Naive thymus-derived CD4-positive, alpha-beta T cell (primary cell): ENCODE measurements at regions not wholly inside any gene's neighbourhood (a gene's known extent, or its start where the extent isn't known, plus 50 kb on each side); places are given as distances from the start of the nearest gene placed in this dataset.

Source experiments
- ATAC-seq: fragments of 150-1000 bp; cut with Tn5 transposase; 2 replicates; pipeline ENCODE4 v1.10.0; 2021; ENCODE audit warnings: mild to moderate bottlenecking, moderate library complexity
- CTCF ChIA-PET: fragments of 350-600 bp; sonication (Branson Sonifier 250); formaldehyde crosslinking; loops from one replicate; lab custom pipeline; 2021; ENCODE audit warnings: antibody characterized with exemption; lab: Charles Lee
- POLR2A ChIA-PET: fragments of 350-600 bp; sonication (Branson Sonifier 250); formaldehyde crosslinking; loops from one replicate; lab custom pipeline; 2021; ENCODE audit warnings: antibody characterized with exemption, inconsistent platforms; lab: Charles Lee
- DNase-seq, 9 donors: peaks; one replicate each; pipeline versions ENCODE4 v3.0.0 to v3.0.0-alpha.2; 2020 to 2022; ENCODE audit warnings: mixed read lengths in 1 of 9
- H3K27ac ChIP-seq: one replicate; pipeline ENCODE4 v1.7.0; 2013; ENCODE audit warnings: mild to moderate bottlenecking, low read depth, low read length, moderate library complexity
- H3K27me3 ChIP-seq, 2 donors: one replicate each; pipeline ENCODE4 v1.7.0; 2013; ENCODE audit warnings: low read length in 2 of 2, mild to moderate bottlenecking in 2 of 2, moderate library complexity in 2 of 2; ENCODE audit not compliant: control insufficient read depth in 2 of 2, insufficient read depth in 2 of 2
- H3K36me3 ChIP-seq, 3 experiments: 1 replicate in 2 of 3; 2 replicates in 1 of 3; pipeline ENCODE4 v1.7.0; 2013; ENCODE audit warnings: low read length in 3 of 3, mild to moderate bottlenecking in 3 of 3, moderate library complexity in 1 of 3; ENCODE audit not compliant: insufficient read depth in 3 of 3, control insufficient read depth in 2 of 3
- H3K4me1 ChIP-seq, 2 donors: one replicate each; pipeline ENCODE4 v1.7.0; 2013; ENCODE audit warnings: low read length in 2 of 2, mild to moderate bottlenecking in 2 of 2, moderate library complexity in 1 of 2; ENCODE audit not compliant: control insufficient read depth in 2 of 2, insufficient read depth in 2 of 2
- H3K4me3 ChIP-seq: 2 replicates; pipeline ENCODE4 v1.7.0; 2013; ENCODE audit warnings: mild to moderate bottlenecking, low read length
- H3K9me3 ChIP-seq, 3 experiments: 1 replicate in 2 of 3; 2 replicates in 1 of 3; pipeline ENCODE4 v1.7.0; 2013; ENCODE audit warnings: low read length in 3 of 3; ENCODE audit not compliant: control insufficient read depth in 2 of 3
- H3K27ac Mint-ChIP-seq, 9 donors: one replicate each; pipeline ENCODE4 v1.8.0; 2020 to 2022; ENCODE audit warnings: mixed read lengths in 9 of 9, mild to moderate bottlenecking in 8 of 9, moderate library complexity in 5 of 9, inconsistent platforms in 2 of 9
- H3K27me3 Mint-ChIP-seq, 5 donors: one replicate each; pipeline ENCODE4 v1.8.0; 2021 to 2022; ENCODE audit warnings: mixed read lengths in 5 of 5, mild to moderate bottlenecking in 1 of 5
- H3K36me3 Mint-ChIP-seq, 5 donors: one replicate each; pipeline ENCODE4 v1.8.0; 2020 to 2022; ENCODE audit warnings: mixed read lengths in 5 of 5, mild to moderate bottlenecking in 3 of 5, inconsistent platforms in 1 of 5
- H3K4me1 Mint-ChIP-seq, 7 donors: one replicate each; pipeline ENCODE4 v1.8.0; 2020 to 2022; ENCODE audit warnings: mixed read lengths in 7 of 7, mild to moderate bottlenecking in 3 of 7, inconsistent platforms in 1 of 7
- H3K4me3 Mint-ChIP-seq, 10 donors: one replicate each; pipeline ENCODE4 v1.8.0; 2020 to 2022; ENCODE audit warnings: mild to moderate bottlenecking in 10 of 10, mixed read lengths in 10 of 10, moderate library complexity in 6 of 10, inconsistent platforms in 2 of 10
- H3K9me3 Mint-ChIP-seq, 11 donors: one replicate each; pipeline ENCODE4 v1.8.0; 2020 to 2022; ENCODE audit warnings: mixed read lengths in 11 of 11, mild to moderate bottlenecking in 4 of 11, inconsistent platforms in 1 of 11, moderate library complexity in 1 of 11
- intact Hi-C, 2 donors: fragments of 100-400 bp; cut with micrococcal nuclease; formaldehyde crosslinking; loops; one replicate each; pipeline ENCODE4 v1.15.1; 2023

GRCh38 chr6:5937936-5938706, 68.6 kb downstream of the NRN1 start:
- POLR2A ChIA-PET, result no interaction called here

GRCh38 chr6:5937169-5937909, 69.4 kb downstream of the NRN1 start:
- no peaks in the 10 kb centered on the region for H3K36me3 ChIP-seq
- POLR2A ChIA-PET, result no interaction called here

More at GRCh38 chr6:5937936-5938706, 68.6 kb downstream of the NRN1 start:
- ATAC-seq, result no peak
- Mint-ChIP-seq H3K36me3 (peaks cover 0 to 12% (median 1%) of the 10 kb centered on the region in 5 donors), H3K4me1 (peaks cover 0 to 2% (median 0%) of the 10 kb centered on the region in 7 donors), H3K27ac (no peak overlapping the region), H3K9me3 (peaks cover 0 to 12% (median 3%) of the 10 kb centered on the region in 11 donors), H3K27me3 (peaks cover 7 to 29% (median 15%) of the 10 kb centered on the region in 5 donors), H3K4me3 (no peak overlapping the region)
- no peaks in the 10 kb centered on the region for H3K9me3 ChIP-seq
- H3K4me1 ChIP-seq, result no peaks in the 10 kb centered on the region
- DNase-seq, result no peak
- intact Hi-C loops, result no loop called here
- H3K4me3 ChIP-seq, result no peak overlapping the region
- H3K36me3 ChIP-seq, result no peaks in the 10 kb centered on the region
- CTCF ChIA-PET, result no interaction called here
- no peak overlapping the region for H3K27ac ChIP-seq
- no peaks in the 10 kb centered on the region for H3K27me3 ChIP-seq

GRCh38 chr6:5936631-5937030, 70.1 kb downstream of the NRN1 start:
- Mint-ChIP-seq H3K9me3 (peaks cover 0 to 10% (median 3%) of the 10 kb centered on the region in 11 donors), H3K27ac (no peak overlapping the region), H3K27me3 (peaks cover 8 to 37% (median 15%) of the 10 kb centered on the region in 5 donors), H3K4me1 (no peaks in the 10 kb centered on the region), H3K4me3 (no peak overlapping the region), H3K36me3 (peaks cover 0 to 7% (median 0%) of the 10 kb centered on the region in 5 donors)
- Histone ChIP-seq H3K4me3 (no peak overlapping the region), H3K36me3 (no peaks in the 10 kb centered on the region), H3K4me1 (no peaks in the 10 kb centered on the region), H3K27me3 (no peaks in the 10 kb centered on the region), H3K27ac (no peak overlapping the region), H3K9me3 (no peaks in the 10 kb centered on the region)
- CTCF ChIA-PET, result no interaction called here
- POLR2A ChIA-PET, result no interaction called here
- intact Hi-C loops, result no loop called here
- ATAC-seq (no peak), DNase-seq (no peak)

More at GRCh38 chr6:5937169-5937909, 69.4 kb downstream of the NRN1 start:
- Mint-ChIP-seq H3K36me3 (peaks cover 0 to 11% (median 0%) of the 10 kb centered on the region in 5 donors), H3K9me3 (peaks cover 0 to 10% (median 4%) of the 10 kb centered on the region in 11 donors), H3K4me3 (no peak overlapping the region), H3K4me1 (peaks cover 0 to 2% (median 0%) of the 10 kb centered on the region in 7 donors), H3K27me3 (peaks cover 8 to 33% (median 15%) of the 10 kb centered on the region in 5 donors), H3K27ac (no peak overlapping the region)
- H3K4me3 ChIP-seq, result no peak overlapping the region
- ATAC-seq, result no peak
- no peaks in the 10 kb centered on the region for H3K9me3 ChIP-seq
- no peaks in the 10 kb centered on the region for H3K4me1 ChIP-seq
- no peaks in the 10 kb centered on the region for H3K27me3 ChIP-seq
- CTCF ChIA-PET, result no interaction called here
- intact Hi-C loops, result no loop called here
- no peak for DNase-seq
- no peak overlapping the region for H3K27ac ChIP-seq

- Mint-ChIP-seq H3K36me3 (peaks cover 0 to 7% (median 0%) of the 10 kb centered on the region in 5 donors), H3K9me3 (peaks cover 0 to 10% (median 3%) of the 10 kb centered on the region in 11 donors), H3K4me3 (no peak overlapping the region), H3K27ac (no peak overlapping the region), H3K27me3 (peaks cover 8 to 40% (median 15%) of the 10 kb centered on the region in 5 donors), H3K4me1 (no peaks in the 10 kb centered on the region)
- POLR2A ChIA-PET, result no interaction called here
- no peak for ATAC-seq
- Histone ChIP-seq H3K36me3 (no peaks in the 10 kb centered on the region), H3K9me3 (no peaks in the 10 kb centered on the region), H3K4me1 (no peaks in the 10 kb centered on the region), H3K27ac (no peak overlapping the region), H3K27me3 (no peaks in the 10 kb centered on the region), H3K4me3 (no peak overlapping the region)
- CTCF ChIA-PET, result no interaction called here
- intact Hi-C loops, result no loop called here
- no peak for DNase-seq
These were observed 70.6 kb downstream of the NRN1 start for GRCh38 chr6:5936140-5936539.

GRCh38 chr6:5930968-5931367, 75.8 kb downstream of the NRN1 start:
- peaks cover 0 to 4% (median 0%) of the 10 kb centered on the region in 5 donors for H3K36me3 Mint-ChIP-seq
- no peak for ATAC-seq
- H3K4me1 Mint-ChIP-seq, result peaks cover 0 to 6% (median 0%) of the 10 kb centered on the region in 7 donors

DNA sequence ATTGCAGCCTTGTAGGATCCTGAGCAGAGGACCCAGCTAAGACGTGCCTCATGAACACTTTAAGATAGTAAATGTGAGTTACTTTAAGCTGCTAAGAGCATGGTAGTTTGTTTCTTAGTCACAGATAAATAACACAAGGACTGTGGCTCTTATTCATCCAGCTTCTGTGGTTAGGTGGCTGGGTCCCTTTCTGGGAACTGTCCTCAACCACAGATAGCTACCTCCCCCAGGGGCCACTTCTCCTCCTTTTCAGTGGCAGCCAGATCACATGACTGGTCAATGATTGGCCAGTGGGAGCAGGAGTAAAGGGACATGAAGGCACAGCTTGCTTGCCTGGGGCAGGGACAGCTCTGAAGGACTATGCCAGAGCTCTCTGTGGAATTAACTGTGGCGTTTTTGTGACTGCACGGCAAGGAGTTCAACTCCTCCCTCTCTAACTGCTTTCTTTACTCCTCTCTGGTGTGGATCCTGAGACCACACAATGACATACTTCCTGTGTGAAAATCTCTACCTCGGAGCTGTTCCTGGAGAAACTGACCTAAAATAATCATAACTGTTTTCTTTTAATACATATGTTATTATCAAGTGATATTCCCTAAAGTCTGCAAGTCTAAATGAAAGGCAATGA, 76.5 kb downstream of the NRN1 start:
- H3K27ac Mint-ChIP-seq, result no peak overlapping the region
- intact Hi-C loops, result no loop called here
- H3K4me1 ChIP-seq, result no peaks in the 10 kb centered on the region
- POLR2A ChIA-PET, result no interaction called here
- H3K9me3 Mint-ChIP-seq, result peaks cover 4 to 20% (median 7%) of the 10 kb centered on the region in 11 donors
- H3K27ac ChIP-seq, result no peak overlapping the region
- peaks cover 0 to 1% (median 0%) of the 10 kb centered on the region in 3 experiments for H3K9me3 ChIP-seq
- CTCF ChIA-PET, result interaction anchor here (1.0 kb wide), 1 partner anchor 95 kb away, joined by 4 read pairs; no protein-coding TSS in a partner anchor
- peaks cover 0 to 7% (median 2%) of the 10 kb centered on the region in 5 donors for H3K36me3 Mint-ChIP-seq
- DNase-seq, result no peak
- H3K27me3 Mint-ChIP-seq, result peaks cover 0 to 35% (median 13%) of the 10 kb centered on the region in 5 donors
- no peak overlapping the region for H3K4me3 ChIP-seq
- no peaks in the 10 kb centered on the region for H3K36me3 ChIP-seq
- no peaks in the 10 kb centered on the region for H3K27me3 ChIP-seq
- peaks cover 0 to 6% (median 0%) of the 10 kb centered on the region in 7 donors for H3K4me1 Mint-ChIP-seq
- H3K4me3 Mint-ChIP-seq, result no peak overlapping the region
- no peak for ATAC-seq

More at GRCh38 chr6:5930968-5931367, 75.8 kb downstream of the NRN1 start:
- CTCF ChIA-PET, result no interaction called here
- Mint-ChIP-seq H3K4me3 (no peak overlapping the region), H3K27ac (no peak overlapping the region), H3K27me3 (peaks cover under 1 to 41% (median 13%) of the 10 kb centered on the region in 5 donors), H3K9me3 (peaks cover 0 to 16% (median 5%) of the 10 kb centered on the region in 11 donors)
- Histone ChIP-seq H3K36me3 (no peaks in the 10 kb centered on the region), H3K9me3 (no peaks in the 10 kb centered on the region), H3K27ac (no peak overlapping the region), H3K27me3 (no peaks in the 10 kb centered on the region), H3K4me1 (no peaks in the 10 kb centered on the region), H3K4me3 (no peak overlapping the region)
- intact Hi-C loops, result no loop called here
- DNase-seq, result no peak
- POLR2A ChIA-PET, result no interaction called here
